ENCODE measurements at regions not wholly inside any gene's neighbourhood (a gene's known extent, or its start where the extent isn't known, plus 50 kb on each side); places are given as distances from the start of the nearest gene placed in this dataset.

GRCh38 chr4:54844911-54845310 is 187.2 kb downstream of the KIT start:
- H3K9me3 Mint-ChIP-seq, result no peaks in the 10 kb centered on the region
- Histone ChIP-seq H3K4me1 (ENCODE audit: control insufficient read depth, insufficient read depth, low read length) (peaks cover 18% of the 10 kb centered on the region), H3K27ac (ENCODE audit: low read length) (no peak overlapping the region), H3K4me3 (ENCODE audit: low read length) (no peak overlapping the region), H3K27me3 (ENCODE audit: control insufficient read depth, insufficient read depth, low read length) (no peaks in the 10 kb centered on the region), H3K9me3 (ENCODE audit: control insufficient read depth, insufficient read depth, low read length) (no peaks in the 10 kb centered on the region), H3K36me3 (ENCODE audit: control insufficient read depth, insufficient read depth, low read length) (no peaks in the 10 kb centered on the region)
- no peak overlapping the region for H3K27ac Mint-ChIP-seq
- H3K4me1 Mint-ChIP-seq, result peaks cover 10 to 13% of the 10 kb centered on the region in 2 donors
- intact Hi-C loops (cut with micrococcal nuclease), result loop anchor here (10.0 kb wide), 1 partner anchor 50 kb away; no protein-coding TSS in a partner anchor
- DNase-seq (no peak), ATAC-seq (no peak)
- peaks cover 0 to 2% of the 10 kb centered on the region in 2 donors for H3K27me3 Mint-ChIP-seq (ENCODE audit: low read depth in 2 of 2)
- 84% methylated on average over 2 of the region's 2 CpGs for WGBS (ENCODE audit: insufficient coverage)
- no peak overlapping the region for H3K4me3 Mint-ChIP-seq
- TF ChIP-seq CTCF (IDR thresholded peaks at IDR 0.05), result no peak
- no peaks in the 10 kb centered on the region for H3K36me3 Mint-ChIP-seq

GRCh38 chr4:54843946-54844345 is 186.2 kb downstream of the KIT start:
- Histone ChIP-seq H3K9me3 (ENCODE audit: control insufficient read depth, insufficient read depth, low read length) (no peaks in the 10 kb centered on the region), H3K4me1 (ENCODE audit: control insufficient read depth, insufficient read depth, low read length) (peaks cover 18% of the 10 kb centered on the region), H3K4me3 (ENCODE audit: low read length) (no peak overlapping the region), H3K36me3 (ENCODE audit: control insufficient read depth, insufficient read depth, low read length) (no peaks in the 10 kb centered on the region), H3K27ac (ENCODE audit: low read length) (no peak overlapping the region), H3K27me3 (ENCODE audit: control insufficient read depth, insufficient read depth, low read length) (no peaks in the 10 kb centered on the region)
- no peaks in the 10 kb centered on the region for H3K27me3 Mint-ChIP-seq (ENCODE audit: low read depth in 2 of 2)
- no peak overlapping the region for H3K27ac Mint-ChIP-seq
- H3K4me1 Mint-ChIP-seq, result peaks cover 10 to 13% of the 10 kb centered on the region in 2 donors
- H3K36me3 Mint-ChIP-seq, result no peaks in the 10 kb centered on the region
- ATAC-seq, result no peak
- no peak for DNase-seq
- intact Hi-C loops (cut with micrococcal nuclease), result loop anchor here (10.0 kb wide), 1 partner anchor 49 kb away; no protein-coding TSS in a partner anchor
- no peak for TF ChIP-seq CTCF (IDR thresholded peaks at IDR 0.05)
- H3K9me3 Mint-ChIP-seq, result no peaks in the 10 kb centered on the region
- 88% methylated on average over 3 of the region's 3 CpGs for WGBS (ENCODE audit: insufficient coverage)
- H3K4me3 Mint-ChIP-seq, result no peak overlapping the region

- no peak overlapping the region for H3K27ac Mint-ChIP-seq
- no peaks in the 10 kb centered on the region for H3K36me3 Mint-ChIP-seq
- WGBS (ENCODE audit: insufficient coverage), result 95% methylated on average over 6 of the region's 6 CpGs
- no peaks in the 10 kb centered on the region for H3K36me3 ChIP-seq (ENCODE audit: control insufficient read depth, insufficient read depth, low read length)
- ATAC-seq (no peak), DNase-seq (no peak)
- H3K4me3 ChIP-seq (ENCODE audit: low read length), result no peak overlapping the region
- peaks cover 18% of the 10 kb centered on the region for H3K4me1 ChIP-seq (ENCODE audit: control insufficient read depth, insufficient read depth, low read length)
- intact Hi-C loops (cut with micrococcal nuclease), result loop anchor here (10.0 kb wide), 1 partner anchor 48 kb away; no protein-coding TSS in a partner anchor
- H3K4me1 Mint-ChIP-seq, result peaks cover 10 to 13% of the 10 kb centered on the region in 2 donors
- no peaks in the 10 kb centered on the region for H3K27me3 Mint-ChIP-seq (ENCODE audit: low read depth in 2 of 2)
- H3K9me3 ChIP-seq (ENCODE audit: control insufficient read depth, insufficient read depth, low read length), result no peaks in the 10 kb centered on the region
- H3K27me3 ChIP-seq (ENCODE audit: control insufficient read depth, insufficient read depth, low read length), result no peaks in the 10 kb centered on the region
- H3K27ac ChIP-seq (ENCODE audit: low read length), result no peak overlapping the region
- TF ChIP-seq CTCF (IDR thresholded peaks at IDR 0.05), result no peak
- H3K4me3 Mint-ChIP-seq, result no peak overlapping the region
- H3K9me3 Mint-ChIP-seq, result no peaks in the 10 kb centered on the region
Measured at GRCh38 chr4:54843106-54843505, 185.3 kb downstream of the KIT start.

- Histone ChIP-seq H3K9me3 (ENCODE audit: control insufficient read depth, insufficient read depth, low read length) (no peaks in the 10 kb centered on the region), H3K4me3 (ENCODE audit: low read length) (no peak overlapping the region), H3K36me3 (ENCODE audit: control insufficient read depth, insufficient read depth, low read length) (no peaks in the 10 kb centered on the region), H3K4me1 (ENCODE audit: control insufficient read depth, insufficient read depth, low read length) (peaks cover 18% of the 10 kb centered on the region), H3K27me3 (ENCODE audit: control insufficient read depth, insufficient read depth, low read length) (no peaks in the 10 kb centered on the region), H3K27ac (ENCODE audit: low read length) (no peak overlapping the region)
- no peaks in the 10 kb centered on the region for H3K27me3 Mint-ChIP-seq (ENCODE audit: low read depth in 2 of 2)
- ATAC-seq (no peak), DNase-seq (no peak)
- no peak for TF ChIP-seq CTCF (IDR thresholded peaks at IDR 0.05)
- intact Hi-C loops (cut with micrococcal nuclease), result loop anchor here (10.0 kb wide), 1 partner anchor 48 kb away; no protein-coding TSS in a partner anchor
- no peaks in the 10 kb centered on the region for H3K9me3 Mint-ChIP-seq
- H3K4me1 Mint-ChIP-seq, result peaks cover 10 to 13% of the 10 kb centered on the region in 2 donors
- H3K4me3 Mint-ChIP-seq, result no peak overlapping the region
- WGBS (ENCODE audit: insufficient coverage), result 93% methylated on average over 5 of the region's 5 CpGs
- H3K27ac Mint-ChIP-seq, result peak overlapping the region in 1 of 2 donors; percentile 27
- H3K36me3 Mint-ChIP-seq, result no peaks in the 10 kb centered on the region
Measured at GRCh38 chr4:54842656-54843055, 184.9 kb downstream of the KIT start.
